GM23248 (cell line): ENCODE measurements at regions not wholly inside any gene's neighbourhood (a gene's known extent, or its start where the extent isn't known, plus 50 kb on each side); places are given as distances from the start of the nearest gene placed in this dataset.
"Not testable (repeated sequence)": the region's sequence is repeated elsewhere in the genome, so short reads cannot be mapped to it uniquely, and the experiment has no call there.

Experiments
- EZH2 ChIP-seq: fragments of 200-600 bp; sonication (generic); IDR thresholded peaks from 2 replicates; pipeline ENCODE4 v1.6.1; 2018; ENCODE audit warnings: antibody characterized with exemption, mild to moderate bottlenecking; ENCODE audit not compliant: insufficient read depth, poor library complexity, severe bottlenecking
- EZH2phosphoT487 ChIP-seq: fragments of 200-600 bp; sonication (generic); IDR thresholded peaks from 2 replicates; pipeline ENCODE4 v1.6.1; 2018; ENCODE audit warnings: antibody characterized with exemption, moderate library complexity, mild to moderate bottlenecking, low read depth; ENCODE audit not compliant: insufficient read depth

DNA sequence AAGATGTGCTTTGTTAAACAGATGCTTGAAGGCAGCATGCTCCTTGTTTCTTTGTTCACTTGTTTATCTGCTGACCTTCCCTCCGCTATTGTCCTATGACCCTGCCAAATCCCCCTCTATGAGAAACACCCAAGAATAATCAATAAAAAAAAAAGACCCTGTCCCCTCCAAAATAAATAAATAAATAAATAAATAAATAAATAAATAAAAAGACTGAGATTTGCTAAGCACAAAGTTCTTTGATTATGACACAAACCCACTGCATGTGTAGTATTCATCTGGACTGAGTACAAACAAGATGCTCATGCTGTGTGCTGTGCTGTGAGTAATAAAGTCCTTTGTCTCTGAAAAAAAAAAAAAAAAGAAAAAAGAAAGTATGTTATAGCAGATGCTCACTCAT, 851.1 kb upstream of the DEFB115 start:
- TF ChIP-seq EZH2, EZH2phosphoT487: not testable (repeated sequence)
